H1 (cell line): ENCODE measurements at regions not wholly inside any gene's neighbourhood (a gene's known extent, or its start where the extent isn't known, plus 50 kb on each side); places are given as distances from the start of the nearest gene placed in this dataset.

Experiments used
- CTCF ChIA-PET: fragments of 300-600 bp; sonication (Branson Sonifier 250); formaldehyde crosslinking; loops from one replicate; lab custom pipeline; 2021; ENCODE audit not compliant: partially characterized antibody; lab: Charles Lee
- POLR2A ChIA-PET: fragments of 300-600 bp; sonication (Branson Sonifier 250); formaldehyde crosslinking; loops from one replicate; lab custom pipeline; 2021; ENCODE audit warnings: inconsistent platforms; ENCODE audit not compliant: partially characterized antibody; lab: Charles Lee
- DNase-seq, 2 experiments: peaks; one replicate each; pipeline versions ENCODE4 v3.0.0 to v3.0.0-alpha.2; 2010 to 2022; ENCODE audit warnings: low spot score in 2 of 2, low read depth in 1 of 2, mixed read lengths in 1 of 2
- FAIRE-seq: peaks from 2 replicates; lab custom pipeline; 2011; peaks lifted over from hg19 to GRCh38; lab: Jason Lieb, UNC
- H2AFZ ChIP-seq: 2 replicates; pipeline ENCODE4 v1.8.1; 2012; ENCODE audit warnings: low read length, inconsistent platforms
- H2AK5ac ChIP-seq: 2 replicates; pipeline ENCODE4 v1.6.1; 2013; ENCODE audit warnings: low read depth, low read length
- H2BK120ac ChIP-seq: replicated peaks from 2 replicates; pipeline ENCODE3; 2013; ENCODE audit warnings: low read depth, low read length, inconsistent platforms
- H2BK12ac ChIP-seq: 2 replicates; pipeline ENCODE4 v1.6.1; 2013; ENCODE audit warnings: low read depth, low read length
- H2BK15ac ChIP-seq: 2 replicates; pipeline ENCODE4 v1.6.1; 2013; ENCODE audit warnings: low read length
- H2BK20ac ChIP-seq: 2 replicates; pipeline ENCODE4 v1.6.1; 2013; ENCODE audit warnings: low read length
- H2BK5ac ChIP-seq: 2 replicates; pipeline ENCODE4 v1.6.1; 2013; ENCODE audit warnings: low read depth, low read length
- H3K14ac ChIP-seq: 2 replicates; pipeline ENCODE4 v1.6.1; 2013; ENCODE audit warnings: inconsistent platforms; ENCODE audit not compliant: insufficient read length
- H3K18ac ChIP-seq: 2 replicates; pipeline ENCODE4 v1.6.1; 2013; ENCODE audit warnings: low read length; ENCODE audit errors: extremely low read depth
- H3K23ac ChIP-seq: 2 replicates; pipeline ENCODE4 v1.6.1; 2013; ENCODE audit warnings: inconsistent platforms; ENCODE audit not compliant: insufficient read length
- H3K23me2 ChIP-seq: 2 replicates; pipeline ENCODE4 v1.6.1; 2013; ENCODE audit warnings: low read depth, low read length
- H3K27ac ChIP-seq: 2 replicates; pipeline ENCODE4 v1.6.1; 2011; ENCODE audit warnings: low read depth, low read length, inconsistent platforms
- H3K27me3 ChIP-seq, 4 experiments: replicated peaks in 1 of 4; 1 replicate in 1 of 4; 2 replicates in 3 of 4; pipeline versions ENCODE4 v1.6.1 to v1.8.1; 2011 to 2013; ENCODE audit warnings: low read length in 3 of 4, mild to moderate bottlenecking in 3 of 4, inconsistent platforms in 2 of 4, mixed read lengths in 2 of 4, moderate library complexity in 1 of 4; ENCODE audit not compliant: control insufficient read depth in 3 of 4, insufficient read depth in 3 of 4; ENCODE audit errors: extremely low read depth in 1 of 4
- H3K36me3 ChIP-seq, 4 experiments: 2 replicates each; pipeline versions ENCODE4 v1.6.1 to v1.8.1; 2011 to 2013; ENCODE audit warnings: mild to moderate bottlenecking in 4 of 4, low read length in 3 of 4, moderate library complexity in 2 of 4, control low read depth in 1 of 4, inconsistent platforms in 1 of 4; ENCODE audit not compliant: insufficient read depth in 4 of 4, control insufficient read depth in 2 of 4
- H3K4ac ChIP-seq: replicated peaks from 2 replicates; pipeline ENCODE3; 2013; ENCODE audit warnings: low read length, low read depth, mixed read lengths, inconsistent platforms; ENCODE audit not compliant: insufficient read length
- H3K4me1 ChIP-seq, 4 experiments: replicated peaks in 1 of 4; 1 replicate in 1 of 4; 2 replicates in 3 of 4; pipeline versions ENCODE4 v1.6.1 to v1.8.1; 2011 to 2013; ENCODE audit warnings: low read length in 3 of 4, inconsistent platforms in 2 of 4, mixed read lengths in 1 of 4; ENCODE audit not compliant: insufficient read depth in 4 of 4, control insufficient read depth in 3 of 4
- H3K4me2 ChIP-seq, 2 experiments: 2 replicates each; pipeline versions ENCODE4 v1.6.1 to v1.8.1; 2011 to 2013; ENCODE audit warnings: low read depth in 2 of 2, low read length in 2 of 2, control low read depth in 1 of 2, inconsistent platforms in 1 of 2, mild to moderate bottlenecking in 1 of 2; ENCODE audit not compliant: insufficient read depth in 1 of 2
- H3K4me3 ChIP-seq, 4 experiments: fragments of 200-600, 300-600 bp in 1 of 4; sonication (generic), shearing (Covaris generic), sonication (Bioruptor Twin) in 1 of 4; 2 replicates each; pipeline versions ENCODE4 v1.5.1 to v1.8.1; 2011 to 2016; ENCODE audit warnings: low read length in 4 of 4, low read depth in 3 of 4, control low read depth in 2 of 4, inconsistent platforms in 2 of 4, mild to moderate bottlenecking in 2 of 4, mixed read lengths in 1 of 4, moderate library complexity in 1 of 4; ENCODE audit not compliant: insufficient read depth in 2 of 4; ENCODE audit errors: extremely low read depth in 1 of 4
- H3K56ac ChIP-seq: replicated peaks from 2 replicates; pipeline ENCODE3; 2013; ENCODE audit warnings: low read depth, mild to moderate bottlenecking, mixed read lengths, low read length, inconsistent platforms; ENCODE audit not compliant: insufficient read length
- H3K79me1 ChIP-seq: 2 replicates; pipeline ENCODE4 v1.6.1; 2013; ENCODE audit warnings: low read depth, low read length, control low read depth
- H3K79me2 ChIP-seq, 2 experiments: 2 replicates each; pipeline versions ENCODE4 v1.6.1 to v1.8.1; 2012 to 2013; ENCODE audit warnings: low read length in 2 of 2, mild to moderate bottlenecking in 2 of 2, inconsistent platforms in 1 of 2; ENCODE audit not compliant: insufficient read depth in 2 of 2, control insufficient read depth in 1 of 2
- H3K9ac ChIP-seq, 4 experiments: replicated peaks in 1 of 4; 1 replicate in 1 of 4; 2 replicates in 3 of 4; pipeline versions ENCODE4 v1.6.1 to v1.8.1; 2011 to 2013; ENCODE audit warnings: low read depth in 3 of 4, low read length in 3 of 4, control low read depth in 2 of 4, mild to moderate bottlenecking in 2 of 4, moderate library complexity in 2 of 4, inconsistent platforms in 1 of 4; ENCODE audit errors: extremely low read depth in 1 of 4
- H3K9me3 ChIP-seq, 2 experiments: 2 replicates each; pipeline versions ENCODE4 v1.6.1 to v1.8.1; 2012 to 2013; ENCODE audit warnings: mild to moderate bottlenecking in 2 of 2, moderate library complexity in 2 of 2, control low read depth in 1 of 2, inconsistent platforms in 1 of 2, low read depth in 1 of 2, low read length in 1 of 2, mixed read lengths in 1 of 2; ENCODE audit not compliant: insufficient read depth in 2 of 2
- H4K20me1 ChIP-seq, 2 experiments: replicated peaks in 1 of 2; 2 replicates each; pipeline versions ENCODE3 to v1.8.1; 2011 to 2013; ENCODE audit warnings: inconsistent platforms in 2 of 2, low read length in 2 of 2, mild to moderate bottlenecking in 1 of 2; ENCODE audit not compliant: insufficient read depth in 2 of 2, control insufficient read depth in 1 of 2
- H4K5ac ChIP-seq: 2 replicates; pipeline ENCODE4 v1.6.1; 2013; ENCODE audit warnings: low read length, low read depth, mixed read lengths, inconsistent platforms; ENCODE audit not compliant: insufficient read length
- H4K8ac ChIP-seq: 2 replicates; pipeline ENCODE4 v1.8.0; 2013; ENCODE audit warnings: mild to moderate bottlenecking, moderate library complexity, low read length, inconsistent platforms; ENCODE audit not compliant: insufficient read depth; ENCODE audit errors: extremely low read depth
- H4K91ac ChIP-seq: replicated peaks from 2 replicates; pipeline ENCODE3; 2013; ENCODE audit warnings: low read length, mixed read lengths, inconsistent platforms; ENCODE audit not compliant: insufficient read length
- ASH2L ChIP-seq: fragments of 200-600, 300-600 bp; sonication (generic); IDR thresholded peaks from one replicate; pipeline ENCODE4 v1.7.1; 2017; ENCODE audit warnings: low read length
- CBX5 ChIP-seq: fragments of 300-800, 300-1000 bp; sonication (generic); IDR thresholded peaks from 2 replicates; pipeline ENCODE4 v1.7.1; 2016; ENCODE audit warnings: antibody characterized with exemption, low read length, low read depth
- CBX8 ChIP-seq: fragments of 300-800, 300-1000 bp; sonication (generic); IDR thresholded peaks from 2 replicates; pipeline ENCODE4 v1.7.1; 2016; ENCODE audit warnings: low read depth, low read length, borderline replicate concordance
- FOSL1 ChIP-seq: IDR thresholded peaks from 2 replicates; pipeline ENCODE4 v1.6.1; 2011; ENCODE audit warnings: mild to moderate bottlenecking, low read depth, low read length, moderate library complexity; ENCODE audit not compliant: insufficient read depth
- GTF2F1 ChIP-seq: IDR thresholded peaks from 2 replicates; pipeline ENCODE4 v1.6.1; 2012; ENCODE audit warnings: low read depth, low read length, improper control_type of control experiment, borderline replicate concordance
- POLR2A ChIP-seq, 2 experiments: IDR thresholded peaks; 1 replicate in 1 of 2; 2 replicates in 1 of 2; pipeline ENCODE4 v1.6.1; 2011; ENCODE audit warnings: low read depth in 2 of 2, low read length in 2 of 2, mild to moderate bottlenecking in 2 of 2; ENCODE audit errors: control extremely low read depth in 1 of 2
- RNF2 ChIP-seq: fragments of 200-900, 300-1000 bp; sonication (generic); IDR thresholded peaks from 2 replicates; pipeline ENCODE4 v1.7.1; 2016; ENCODE audit warnings: borderline replicate concordance, low read depth, mild to moderate bottlenecking, antibody characterized with exemption, low read length; ENCODE audit not compliant: poor library complexity, severe bottlenecking; ENCODE audit errors: missing control alignments
- WGBS, 2 experiments: shearing (Covaris generic) in 1 of 2; methylation state at CpG; one replicate each; pipeline versions ENCODE4 v1.1.6 to v1.1.7; 2013 to 2015; ENCODE audit warnings: low lambda C conversion rate in 2 of 2, mixed read lengths in 2 of 2, inconsistent platforms in 1 of 2, low coverage in 1 of 2, missing lambda C conversion rate in 1 of 2; ENCODE audit not compliant: insufficient replicate concordance in 2 of 2, insufficient coverage in 1 of 2, insufficient read length in 1 of 2; ENCODE audit errors: extremely low coverage in 1 of 2, missing lambda C conversion rate in 1 of 2; 5-methylcytosine and 5-hydroxymethylcytosine counted together
- TF ChIP-seq, protein P1 (sequence below): IDR thresholded peaks from 2 replicates; pipeline ENCODE4 v1.6.1; 2011; ENCODE audit warnings: low read length, improper control_type of control experiment

DNA sequence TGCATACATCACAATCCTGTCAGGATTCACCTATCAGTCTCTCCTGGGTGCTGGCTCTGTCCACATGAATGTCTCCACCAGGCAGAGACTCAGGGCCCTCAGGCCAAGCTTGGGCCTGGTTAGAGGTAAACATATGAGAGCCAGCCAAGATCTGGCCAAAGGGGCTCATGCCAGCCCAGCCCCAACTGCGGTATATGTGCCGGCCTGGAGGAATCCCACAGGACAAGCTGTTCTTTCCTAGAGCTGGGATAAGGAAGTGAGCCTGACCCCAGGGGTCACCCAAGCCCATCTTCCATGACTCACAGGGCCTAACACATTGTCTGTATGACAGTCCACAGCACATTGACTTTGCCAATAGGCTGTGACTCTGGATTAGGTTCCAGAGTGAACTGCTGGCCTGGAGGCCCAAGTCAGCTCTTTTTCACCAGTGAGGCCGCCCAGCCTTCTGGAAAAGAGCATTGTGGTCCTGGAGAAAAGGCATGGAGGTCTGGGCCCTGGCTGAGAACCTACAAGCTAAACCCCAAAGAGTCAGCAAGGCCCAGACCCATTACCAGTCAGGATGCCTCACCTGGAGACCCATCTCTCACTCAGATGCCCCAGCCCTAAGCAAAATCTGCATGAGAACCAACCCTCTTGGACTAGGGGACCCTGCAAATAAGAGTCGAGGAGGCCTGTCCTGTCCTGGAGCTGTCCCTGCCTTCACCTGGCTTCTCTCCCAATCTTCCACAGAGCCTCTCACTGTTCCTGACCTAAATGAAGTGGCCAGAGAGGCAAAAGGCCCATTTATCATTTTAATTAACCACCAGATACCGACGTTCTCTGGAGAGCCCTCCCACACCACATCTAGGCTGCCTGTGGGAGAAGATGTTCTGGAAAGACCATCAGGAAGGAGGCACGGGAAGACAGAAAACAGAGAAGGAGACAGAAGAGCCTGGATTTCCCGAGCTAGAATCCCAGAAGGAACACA, 120.9 kb upstream of the PKDCC start:
- no peaks in the 10 kb centered on the region for H3K36me3 ChIP-seq
- no peak overlapping the region; the same call in 1 of the 2 replicates for H2BK12ac ChIP-seq
- H3K4me2 ChIP-seq: no peak overlapping the region
- H3K4me1 ChIP-seq: no peaks in the 10 kb centered on the region
- DNase-seq: no peak
- no peak overlapping the region for H2AK5ac ChIP-seq
- H3K18ac ChIP-seq: no peak overlapping the region
- H3K4me3 ChIP-seq: no peak overlapping the region
- no peak overlapping the region for H2BK120ac ChIP-seq
- no peak for FAIRE-seq
- ChIA-PET POLR2A (interaction anchor here (1.4 to 2.5 kb wide), 2 partner anchors 11 to 46 kb away, joined by 3 to 10 read pairs; no protein-coding TSS in a partner anchor), CTCF (interaction anchor here (1.0 to 1.4 kb wide), 4 partner anchors 70 to 165 kb away, joined by 3 to 4 read pairs (median 3); no protein-coding TSS in a partner anchor)
- no peaks in the 10 kb centered on the region for H3K79me1 ChIP-seq
- no peak overlapping the region for H3K27ac ChIP-seq
- H4K5ac ChIP-seq: no peak overlapping the region
- H3K23me2 ChIP-seq: no peaks in the 10 kb centered on the region; the same call in 1 of the 2 replicates
- no peak overlapping the region for H2BK5ac ChIP-seq
- no peak overlapping the region; the same call in 1 of the 2 replicates for H2BK20ac ChIP-seq
- no peak overlapping the region for H3K56ac ChIP-seq
- H3K79me2 ChIP-seq: no peaks in the 10 kb centered on the region
- H4K20me1 ChIP-seq: no peaks in the 10 kb centered on the region
- H3K9me3 ChIP-seq: no peaks in the 10 kb centered on the region
- H3K14ac ChIP-seq: no peak overlapping the region
- no peak overlapping the region for H4K8ac ChIP-seq
- 92% methylated on average over 8 of the region's 8 CpGs; no CpG with 5 or more reads in 1 of the 2 experiments for whole genome bisulfite sequencing, 2 experiments
- no peak overlapping the region for H3K23ac ChIP-seq
- no peak overlapping the region for H3K9ac ChIP-seq
- no peak overlapping the region for H4K91ac ChIP-seq
- no peak overlapping the region for H3K4ac ChIP-seq
- no peaks in the 10 kb centered on the region for H3K27me3 ChIP-seq
- no peak overlapping the region for H2AFZ ChIP-seq
- no peak overlapping the region for H2BK15ac ChIP-seq
- TF ChIP-seq FOSL1 (no peak), CBX5 (no peak), CBX8 (no peak), POLR2A (IDR thresholded peaks at IDR 0.05; ENCODE audit: control extremely low read depth in 1 of 2, low read depth in 2 of 2, low read length in 2 of 2) (no peak), ASH2L (no peak), GTF2F1 (no peak), RNF2 (no peak)
- TF ChIP-seq, protein P1, sequence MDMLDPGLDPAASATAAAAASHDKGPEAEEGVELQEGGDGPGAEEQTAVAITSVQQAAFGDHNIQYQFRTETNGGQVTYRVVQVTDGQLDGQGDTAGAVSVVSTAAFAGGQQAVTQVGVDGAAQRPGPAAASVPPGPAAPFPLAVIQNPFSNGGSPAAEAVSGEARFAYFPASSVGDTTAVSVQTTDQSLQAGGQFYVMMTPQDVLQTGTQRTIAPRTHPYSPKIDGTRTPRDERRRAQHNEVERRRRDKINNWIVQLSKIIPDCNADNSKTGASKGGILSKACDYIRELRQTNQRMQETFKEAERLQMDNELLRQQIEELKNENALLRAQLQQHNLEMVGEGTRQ: no peak
